GM12891 (cell line): ENCODE measurements at regions not wholly inside any gene's neighbourhood (a gene's known extent, or its start where the extent isn't known, plus 50 kb on each side); places are given as distances from the start of the nearest gene placed in this dataset.

ENCODE experiments used
- DNase-seq: peaks from one replicate; pipeline ENCODE4 v3.0.0; 2011; ENCODE audit warnings: low spot score; ENCODE audit not compliant: insufficient read length
- FAIRE-seq: peaks from 2 replicates; lab custom pipeline; 2011; peaks lifted over from hg19 to GRCh38; lab: Jason Lieb, UNC
- PAX5 ChIP-seq: IDR thresholded peaks from 2 replicates; pipeline ENCODE4 v1.6.1; 2011; ENCODE audit warnings: low read length, moderate library complexity, mild to moderate bottlenecking; ENCODE audit not compliant: insufficient read depth, severe bottlenecking
- POLR2A ChIP-seq: IDR thresholded peaks from 2 replicates; pipeline ENCODE4 v1.6.1; 2011; ENCODE audit warnings: low read depth, low read length, control low read depth
- POLR2AphosphoS5 ChIP-seq: IDR thresholded peaks from 2 replicates; pipeline ENCODE4 v1.6.1; 2011; ENCODE audit warnings: low read depth, low read length, control low read depth
- POU2F2 ChIP-seq: IDR thresholded peaks from 2 replicates; pipeline ENCODE4 v1.6.1; 2011; ENCODE audit warnings: low read depth, mild to moderate bottlenecking, control low read depth, low read length, moderate library complexity
- SPI1 ChIP-seq: IDR thresholded peaks from 2 replicates; pipeline ENCODE4 v1.6.1; 2011; ENCODE audit warnings: low read depth, low read length, control low read depth
- TAF1 ChIP-seq: IDR thresholded peaks from 2 replicates; pipeline ENCODE4 v1.6.1; 2011; ENCODE audit warnings: low read depth, low read length, control low read depth

DNA sequence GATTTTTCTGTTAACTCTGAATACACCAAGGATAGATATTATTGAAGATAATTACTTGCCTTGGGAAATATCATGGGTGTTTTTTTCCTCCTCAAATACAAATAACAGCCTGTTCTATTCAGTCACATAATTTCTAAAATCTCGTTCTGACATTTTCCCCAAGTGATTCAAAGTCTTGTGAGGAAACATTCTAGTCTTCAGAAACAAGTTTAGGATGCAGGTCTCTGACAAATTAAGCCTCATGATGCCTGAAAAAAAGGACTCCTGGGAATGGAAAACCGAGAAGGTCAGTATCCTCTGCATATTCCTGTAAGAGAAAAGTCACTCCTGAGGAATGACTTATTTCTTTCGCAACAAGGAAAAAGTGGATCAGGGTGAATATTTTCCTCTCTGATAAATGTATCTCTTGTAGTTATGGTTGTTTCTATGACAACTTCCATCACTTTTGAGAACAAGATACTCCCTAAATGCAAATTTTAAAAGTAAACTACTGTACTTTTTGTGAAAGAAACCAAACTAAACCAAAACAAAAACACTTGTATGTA, 384.6 kb downstream of the CNTNAP4 start:
- FAIRE-seq (no peak), DNase-seq (no peak)
- TF ChIP-seq PAX5 = no peak
- TF ChIP-seq SPI1 = no peak
- TF ChIP-seq POLR2AphosphoS5 = no peak
- no peak for TF ChIP-seq TAF1
- no peak for TF ChIP-seq POU2F2
- no peak for TF ChIP-seq POLR2A

DNA sequence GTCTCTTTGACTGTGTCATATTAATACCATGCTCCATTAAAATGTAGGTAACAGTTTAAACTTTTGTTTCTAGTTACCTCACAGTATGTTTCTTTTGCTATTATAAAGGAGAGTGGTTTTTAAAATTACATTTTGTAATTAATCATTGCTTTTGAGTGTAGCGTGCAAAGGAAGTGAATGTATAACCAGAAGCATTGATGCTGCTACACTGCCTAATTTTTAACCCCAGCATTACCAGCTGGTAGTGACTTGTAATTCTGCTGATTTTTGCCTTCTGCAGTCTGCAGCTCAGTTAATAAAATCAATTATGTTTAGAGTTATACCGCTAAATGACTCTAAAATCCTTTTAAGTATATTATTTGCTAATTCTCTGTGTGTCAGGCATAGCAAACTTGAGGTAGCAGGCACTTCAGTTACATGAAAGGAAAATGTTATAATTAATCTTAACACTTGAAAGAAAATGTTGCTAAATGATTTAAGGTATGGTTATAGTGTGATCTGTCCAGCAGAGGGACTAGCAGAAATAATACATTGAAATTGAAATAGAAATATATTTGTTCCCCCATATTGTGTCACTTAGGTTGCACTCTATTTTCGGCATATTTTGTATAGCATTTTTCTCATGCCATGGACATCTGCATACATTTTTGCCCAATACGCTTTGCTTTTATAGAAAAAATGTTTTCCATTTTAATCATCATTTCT, 388.5 kb downstream of the CNTNAP4 start:
- DNase-seq = no peak
- no peak for FAIRE-seq
- TF ChIP-seq PAX5 (no peak), POLR2A (no peak), SPI1 (no peak), POLR2AphosphoS5 (no peak), TAF1 (no peak), POU2F2 (no peak)

DNA sequence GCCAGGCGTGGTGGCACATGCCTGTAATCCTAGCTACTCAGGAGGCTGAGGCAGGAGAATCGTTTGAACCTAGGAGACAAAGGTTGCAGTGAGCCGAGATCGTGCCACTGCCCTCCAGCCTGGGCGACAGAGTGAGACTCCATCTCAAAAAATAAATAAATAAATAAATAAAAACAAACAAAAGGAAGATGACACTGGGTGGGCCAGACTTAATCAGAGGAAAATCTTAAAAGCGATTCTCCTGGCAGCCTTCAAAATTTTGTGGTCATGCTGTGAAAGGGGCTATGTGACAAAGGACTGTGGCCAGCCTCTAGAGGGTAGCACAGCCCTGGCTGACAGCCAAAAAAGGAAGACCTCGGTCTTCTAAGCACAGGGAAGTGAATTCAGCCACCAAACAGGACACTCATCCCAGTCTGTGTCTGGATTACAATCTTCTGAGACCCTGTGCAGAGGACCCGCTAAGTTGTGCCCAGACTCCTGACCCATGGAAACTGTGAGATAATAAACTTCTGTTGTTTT, 391.1 kb downstream of the CNTNAP4 start:
- no peak for TF ChIP-seq PAX5
- no peak for TF ChIP-seq SPI1
- TF ChIP-seq TAF1 = no peak
- no peak for TF ChIP-seq POU2F2
- no peak for TF ChIP-seq POLR2A
- no peak for TF ChIP-seq POLR2AphosphoS5
- no peak for FAIRE-seq

DNA sequence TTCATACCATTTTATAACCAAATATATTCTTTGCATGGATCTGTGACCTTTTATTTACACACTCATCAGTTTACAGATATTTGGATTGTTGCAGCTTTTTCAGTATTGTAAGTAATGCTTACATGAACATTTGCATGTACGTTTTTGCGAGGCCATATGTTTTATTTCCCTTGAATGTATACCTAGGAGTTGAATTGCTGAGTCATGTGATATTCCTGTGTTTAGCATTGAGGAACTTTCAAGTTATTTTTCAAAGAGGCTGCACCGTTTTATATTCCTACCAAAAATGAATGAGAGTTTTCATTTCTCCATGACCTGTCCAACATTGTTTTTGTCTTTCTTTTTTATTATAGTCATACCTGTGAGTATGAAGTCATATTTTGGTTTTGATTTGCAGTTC, 392.1 kb downstream of the CNTNAP4 start:
- DNase-seq = no peak
- no peak for FAIRE-seq
- TF ChIP-seq PAX5 = no peak

More for the DNA sequence above, 391.1 kb downstream of the CNTNAP4 start:
- no peak for DNase-seq

DNA sequence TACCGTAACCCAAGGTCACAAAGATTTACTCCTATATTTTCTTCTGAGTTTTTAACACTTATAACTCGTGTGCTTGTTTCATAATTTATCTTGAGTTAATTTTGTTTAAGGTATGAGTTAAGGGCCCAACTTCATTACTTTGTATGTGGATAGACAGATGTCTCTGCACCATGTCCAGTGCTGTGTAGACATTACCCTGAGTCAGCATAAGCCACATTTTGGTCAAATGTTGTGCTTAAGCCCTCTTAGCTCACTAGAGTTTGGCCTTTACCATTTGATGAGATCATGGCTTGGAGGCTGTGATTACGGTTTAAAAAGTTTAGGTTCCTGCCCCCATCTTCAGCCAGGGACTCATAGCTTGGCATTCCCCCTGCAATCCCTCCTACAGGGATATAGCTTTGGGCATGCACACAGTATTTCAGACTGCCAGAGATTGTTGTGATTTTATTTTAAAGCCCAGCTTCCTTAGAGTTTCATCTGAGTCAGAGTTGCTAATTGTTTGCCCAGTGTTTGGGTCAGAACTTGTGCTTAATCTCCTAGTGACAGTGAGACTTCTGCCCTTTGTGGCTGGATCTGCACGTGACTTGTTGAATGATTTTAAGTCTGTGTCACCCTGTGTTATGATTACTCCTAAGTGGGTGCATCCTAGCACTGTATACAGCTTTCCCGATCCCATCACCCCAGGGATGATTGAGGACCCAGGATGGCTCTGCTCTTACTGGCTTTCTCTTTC, 393.1 kb downstream of the CNTNAP4 start:
- FAIRE-seq (no peak), DNase-seq (no peak)
- no peak for TF ChIP-seq PAX5
- no peak for TF ChIP-seq POU2F2
- no peak for TF ChIP-seq TAF1
- no peak for TF ChIP-seq SPI1
- TF ChIP-seq POLR2AphosphoS5 = no peak
- no peak for TF ChIP-seq POLR2A

DNA sequence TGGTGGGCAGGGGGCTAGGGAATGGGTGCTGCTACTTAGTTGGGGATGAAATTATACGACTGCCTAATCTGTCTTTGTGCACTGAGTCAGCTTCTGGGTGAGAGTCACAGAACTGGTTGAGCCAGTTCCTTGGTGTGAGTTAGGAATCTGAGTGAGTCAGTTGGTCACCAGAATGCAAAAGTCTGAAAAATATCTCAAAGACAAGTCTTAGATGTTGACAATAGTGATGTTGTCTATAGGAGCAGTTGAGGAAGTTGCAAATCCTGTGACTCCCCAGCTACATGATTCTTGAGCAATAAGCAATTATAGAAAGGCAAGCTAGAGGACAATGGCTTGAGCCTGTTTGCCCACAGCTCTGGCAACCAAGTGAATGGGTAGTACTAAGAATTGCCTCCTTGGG, 399.2 kb downstream of the CNTNAP4 start:
- no peak for DNase-seq
- no peak for FAIRE-seq
- no peak for TF ChIP-seq TAF1

DNA sequence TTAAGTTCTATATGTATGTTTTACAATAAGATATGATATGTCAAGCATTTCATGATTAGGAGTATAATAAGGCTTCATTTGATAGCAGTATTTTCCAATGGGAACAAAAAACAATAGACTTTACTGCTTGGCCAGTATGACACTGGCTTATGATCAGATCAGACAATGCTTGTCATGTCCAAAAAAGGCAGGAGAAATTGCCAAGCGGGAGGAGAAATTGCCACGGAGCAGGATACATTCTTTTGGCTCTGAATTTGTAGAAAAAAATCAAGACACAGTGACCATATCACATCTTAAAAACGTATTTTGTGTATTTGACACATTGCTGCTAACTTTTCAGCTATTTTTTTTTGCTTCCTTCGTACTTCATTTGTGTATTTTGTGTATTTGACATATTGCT, 404.1 kb downstream of the CNTNAP4 start:
- TF ChIP-seq SPI1 = no peak
- TF ChIP-seq POLR2A = no peak
- TF ChIP-seq POU2F2 = no peak
- TF ChIP-seq POLR2AphosphoS5 = no peak
- TF ChIP-seq PAX5 = no peak
- TF ChIP-seq TAF1 = no peak
- FAIRE-seq = no peak
- DNase-seq = no peak

DNA sequence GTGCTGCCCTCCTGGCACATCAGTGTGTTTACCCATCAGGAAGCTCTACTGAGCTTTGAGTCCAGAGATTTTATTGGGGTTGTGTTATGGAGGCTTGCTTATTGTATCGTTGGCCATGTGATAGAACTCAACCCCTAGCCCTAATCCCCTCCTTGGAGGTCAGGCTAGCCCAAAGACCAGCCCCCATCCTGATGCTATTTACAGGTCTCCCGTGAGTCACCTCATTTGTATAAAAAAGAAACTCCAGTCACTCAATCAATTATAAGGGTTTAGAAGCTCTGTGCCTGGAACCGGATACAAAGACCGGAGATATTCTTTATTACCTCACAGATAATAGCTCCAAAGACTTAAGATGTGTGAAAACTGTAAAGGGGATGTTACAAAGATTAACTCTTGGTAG, 405.9 kb downstream of the CNTNAP4 start:
- FAIRE-seq (no peak), DNase-seq (no peak)
- no peak for TF ChIP-seq POLR2A
- no peak for TF ChIP-seq TAF1
- no peak for TF ChIP-seq POU2F2

DNA sequence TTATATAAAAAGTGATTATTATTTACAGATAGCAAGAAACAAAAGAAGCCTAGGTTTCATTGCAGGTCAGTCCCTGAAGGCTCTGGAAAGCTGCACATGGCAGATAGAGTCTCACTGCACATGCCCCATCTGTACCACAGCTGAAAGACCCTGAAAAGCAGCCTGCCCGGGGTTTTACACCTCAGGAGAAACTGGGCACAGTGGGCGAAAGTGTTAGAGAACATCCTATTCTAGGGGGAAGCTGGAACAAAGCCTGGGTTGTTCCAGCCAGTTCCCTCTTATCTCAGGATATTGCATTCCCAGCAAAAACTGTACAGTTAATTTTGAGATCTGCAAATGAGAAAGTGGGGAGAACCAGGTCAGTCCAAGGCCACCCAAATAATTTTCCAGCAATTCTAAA, 419.7 kb downstream of the CNTNAP4 start:
- FAIRE-seq = no peak
- TF ChIP-seq POLR2A (no peak), POLR2AphosphoS5 (no peak)
- DNase-seq = no peak

DNA sequence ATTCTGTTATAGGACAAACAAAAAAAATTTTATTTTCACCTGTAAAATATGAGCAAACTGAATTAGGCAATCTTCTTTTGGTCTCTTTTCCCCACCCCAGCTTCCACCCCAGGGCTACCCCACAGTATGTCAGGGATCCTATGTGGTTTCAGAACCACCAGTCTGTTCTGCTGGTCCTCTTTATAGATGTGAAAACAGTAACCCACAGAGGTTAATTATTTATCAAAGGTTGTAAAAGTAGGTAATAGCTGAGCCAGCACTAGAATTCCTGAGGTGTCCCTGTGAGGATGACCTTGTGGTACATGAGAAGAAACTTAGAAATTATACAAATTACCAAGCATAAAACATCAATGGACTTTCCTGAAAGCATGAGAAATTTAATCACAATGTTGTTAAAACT, 428.7 kb downstream of the CNTNAP4 start:
- DNase-seq (no peak), FAIRE-seq (no peak)
- TF ChIP-seq POLR2AphosphoS5 = no peak
- no peak for TF ChIP-seq POLR2A
- no peak for TF ChIP-seq POU2F2
- TF ChIP-seq SPI1 = no peak
- no peak for TF ChIP-seq PAX5
- no peak for TF ChIP-seq TAF1
